Pancreas (tissue), 10 donors: ENCODE measurements at regions not wholly inside any gene's neighbourhood (a gene's known extent, or its start where the extent isn't known, plus 50 kb on each side); places are given as distances from the start of the nearest gene placed in this dataset.

Experiments
- ATAC-seq, 4 donors: fragments of 200-7000 bp; cut with Tn5 transposase; one replicate each; pipeline versions ENCODE4 v1.8.0 to v1.9.1; 2020; ENCODE audit warnings: mild to moderate bottlenecking in 4 of 4, moderate library complexity in 4 of 4
- DNase-seq, 6 donors: peaks; one replicate each; pipeline ENCODE4 v3.0.0-alpha.2; 2020
- FAIRE-seq: peaks from 2 replicates; lab custom pipeline; 2012; peaks lifted over from hg19 to GRCh38; lab: Jason Lieb, UNC
- H3K27ac ChIP-seq, 4 donors: fragments of 200-600 bp; sonication (generic); 1 replicate in 3 of 4; 2 replicates in 1 of 4; pipeline versions ENCODE4 v1.5.0 to v1.8.0; 2020
- H3K27me3 ChIP-seq, 4 donors: fragments of 200-600 bp; one replicate each; pipeline ENCODE4 v1.8.0; 2021
- H3K36me3 ChIP-seq, 3 donors: fragments of 200-600 bp; sonication (generic) in 1 of 3; one replicate each; pipeline versions ENCODE4 v1.5.0 to v1.8.0; 2020 to 2021
- H3K4me1 ChIP-seq, 3 donors: fragments of 200-600 bp; one replicate each; pipeline ENCODE4 v1.8.0; 2021
- H3K4me3 ChIP-seq, 4 donors: fragments of 200-600 bp; sonication (generic) in 2 of 4; one replicate each; pipeline versions ENCODE4 v1.5.0 to v1.8.0; 2020 to 2021
- H3K9me3 ChIP-seq, 4 donors: fragments of 200-600 bp; one replicate each; pipeline ENCODE4 v1.8.0; 2021
- CTCF ChIP-seq, 4 donors: fragments of 200-600 bp; sonication (generic) in 3 of 4; IDR thresholded peaks; one replicate each; pipeline versions ENCODE4 v1.5.0 to v1.8.0; 2021; ENCODE audit warnings: antibody characterized with exemption in 4 of 4
- WGBS, 2 donors: extraction: QIAGEN DNeasy Blood & Tissue Kit; methylation state at CpG; one replicate each; pipeline ENCODE4 v1.1.7; 2013; 5-methylcytosine and 5-hydroxymethylcytosine counted together
- intact Hi-C, 3 donors: fragments of 100-400 bp; cut with DNase I; formaldehyde crosslinking; loops; one replicate each; pipeline versions ENCODE4 v1.11.1 to v1.14.2; 2022
- donor health status: healthy with polysubstance abuse.
- donor health status: DM: no; HTN: no; CAD: no; lungs with moderate emphysema.
- donor health status: DM: no; HTN: no; CAD: no.
- donor health status: control.
- donor health status: control.
- donor health status: Bipolar disorder and iron deficiency.
- donor health status: DM: yes; HTN: yes; CAD: no.
- donor health status: DM: no; HTN: no; CAD: no.
- donor health status: DM: no; HTN: no; CAD: no.
- donor health status: DM: yes; HTN: yes; CAD: no.

GRCh38 chr15:69586721-69587120 is 134.1 kb downstream of the RPLP1 start:
- FAIRE-seq (no peak), DNase-seq (no peak), ATAC-seq (no peak)
- no peak for TF ChIP-seq CTCF (IDR thresholded peaks at IDR 0.05)
- 94 to 96% methylated on average over 9 of the region's 9 CpGs for WGBS, 2 donors
- H3K27ac ChIP-seq, result no peak overlapping the region
- no peaks in the 10 kb centered on the region for H3K9me3 ChIP-seq
- no peaks in the 10 kb centered on the region for H3K36me3 ChIP-seq
- intact Hi-C loops, result no loop called here
- H3K27me3 ChIP-seq, result no peaks in the 10 kb centered on the region
- H3K4me3 ChIP-seq, result no peak overlapping the region
- H3K4me1 ChIP-seq, result peaks cover 6 to 11% (median 8%) of the 10 kb centered on the region in 3 donors

GRCh38 chr15:69587723-69588426 is 135.3 kb downstream of the RPLP1 start:
- FAIRE-seq, result no peak
- WGBS, 2 donors, result 85 to 88% methylated on average over 4 of the region's 4 CpGs
- intact Hi-C loops, result no loop called here
- Histone ChIP-seq H3K27me3 (no peaks in the 10 kb centered on the region), H3K4me3 (no peak overlapping the region), H3K27ac (no peak overlapping the region), H3K36me3 (no peaks in the 10 kb centered on the region), H3K9me3 (no peaks in the 10 kb centered on the region), H3K4me1 (peaks cover 12 to 21% (median 20%) of the 10 kb centered on the region in 3 donors)
- no peak for TF ChIP-seq CTCF (IDR thresholded peaks at IDR 0.05)
- ATAC-seq, result no peak
- no peak for DNase-seq

GRCh38 chr15:69590201-69590710 is 137.6 kb downstream of the RPLP1 start:
- H3K9me3 ChIP-seq, result no peaks in the 10 kb centered on the region
- peaks cover 26 to 40% (median 38%) of the 10 kb centered on the region in 3 donors for H3K4me1 ChIP-seq
- TF ChIP-seq CTCF (IDR thresholded peaks at IDR 0.05), result no peak
- FAIRE-seq (no peak), ATAC-seq (no peak), DNase-seq (no peak)
- H3K27me3 ChIP-seq, result no peaks in the 10 kb centered on the region
- no peak overlapping the region for H3K4me3 ChIP-seq
- 95% methylated on average over 8 of the region's 8 CpGs for WGBS, 2 donors
- intact Hi-C loops, result loop anchor here in 1 of 3 donors (5.0 kb wide), 1 partner anchor 507 kb away; the partner anchor contains the start of gene TLE3
- H3K27ac ChIP-seq, result no peak overlapping the region
- no peaks in the 10 kb centered on the region for H3K36me3 ChIP-seq

- Histone ChIP-seq H3K27ac (peak overlapping the region in 3 of 4 donors; percentile 4 to 97 (median 38)), H3K9me3 (no peaks in the 10 kb centered on the region), H3K27me3 (no peaks in the 10 kb centered on the region), H3K4me3 (no peak overlapping the region), H3K36me3 (no peaks in the 10 kb centered on the region), H3K4me1 (peaks cover 34 to 47% (median 46%) of the 10 kb centered on the region in 3 donors)
- DNase-seq, result no peak
- FAIRE-seq, result no peak
- no peak for TF ChIP-seq CTCF (IDR thresholded peaks at IDR 0.05)
- intact Hi-C loops, result loop anchor here in 1 of 3 donors (5.0 kb wide), 1 partner anchor 506 kb away; the partner anchor contains the start of gene TLE3
- ATAC-seq, result no peak
- WGBS, 2 donors, result 93 to 97% methylated on average over 5 of the region's 5 CpGs
Observed at GRCh38 chr15:69590932-69591524, 138.4 kb downstream of the RPLP1 start.
